ENCODE measurements at regions not wholly inside any gene's neighbourhood (a gene's known extent, or its start where the extent isn't known, plus 50 kb on each side); places are given as distances from the start of the nearest gene placed in this dataset.

DNA sequence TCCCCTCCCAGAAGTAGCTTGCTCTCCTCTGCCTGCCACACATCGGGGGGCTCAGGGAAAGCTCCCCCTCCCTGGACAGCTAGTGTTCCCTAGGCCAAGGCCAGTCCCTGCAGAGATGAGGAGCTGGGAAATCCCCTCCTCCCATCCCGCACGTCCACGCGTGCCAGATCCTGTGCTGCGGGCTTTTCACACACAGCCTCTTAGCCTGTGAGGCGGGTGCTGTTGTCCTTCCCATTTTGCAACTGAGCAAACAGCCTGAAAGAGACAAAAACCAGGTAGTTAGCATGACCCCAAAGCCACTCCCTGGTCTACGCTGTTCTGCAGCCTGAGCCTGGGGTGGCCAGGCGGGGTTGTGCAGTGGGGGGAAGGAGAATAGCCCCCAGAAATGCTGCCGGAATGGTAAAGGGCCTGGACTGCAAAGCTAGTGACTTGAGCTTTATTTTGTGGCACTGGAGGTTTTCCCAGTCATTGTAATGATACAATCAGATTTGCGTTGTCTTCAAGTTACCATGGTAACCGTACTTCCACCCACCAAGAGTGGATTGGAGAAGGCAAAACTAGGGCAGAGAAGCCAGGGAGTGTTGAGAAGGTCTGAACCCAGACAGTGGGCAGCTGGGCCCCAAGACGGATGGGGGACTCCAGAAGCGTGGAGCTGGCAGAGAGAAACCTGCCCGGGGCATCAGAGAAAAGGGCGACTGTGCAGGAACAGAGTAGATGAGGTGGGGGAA is 98.6 kb upstream of the KCTD7 start:
- Mint-ChIP-seq H3K27ac (ENCODE audit: unreplicated experiment) (no peak overlapping the region), H3K27me3 (ENCODE audit: low read depth) (no peaks in the 10 kb centered on the region), H3K9me3 (ENCODE audit: low read depth) (no peaks in the 10 kb centered on the region), H3K4me1 (ENCODE audit: low read depth) (no peaks in the 10 kb centered on the region), H3K4me3 (ENCODE audit: unreplicated experiment) (no peak overlapping the region), H3K36me3 (ENCODE audit: low read depth) (peaks cover 8% of the 10 kb centered on the region)
- TF ChIP-seq CTCF (IDR thresholded peaks at IDR 0.05), result no peak
- no peak for DNase-seq (ENCODE audit: low spot score)

DNA sequence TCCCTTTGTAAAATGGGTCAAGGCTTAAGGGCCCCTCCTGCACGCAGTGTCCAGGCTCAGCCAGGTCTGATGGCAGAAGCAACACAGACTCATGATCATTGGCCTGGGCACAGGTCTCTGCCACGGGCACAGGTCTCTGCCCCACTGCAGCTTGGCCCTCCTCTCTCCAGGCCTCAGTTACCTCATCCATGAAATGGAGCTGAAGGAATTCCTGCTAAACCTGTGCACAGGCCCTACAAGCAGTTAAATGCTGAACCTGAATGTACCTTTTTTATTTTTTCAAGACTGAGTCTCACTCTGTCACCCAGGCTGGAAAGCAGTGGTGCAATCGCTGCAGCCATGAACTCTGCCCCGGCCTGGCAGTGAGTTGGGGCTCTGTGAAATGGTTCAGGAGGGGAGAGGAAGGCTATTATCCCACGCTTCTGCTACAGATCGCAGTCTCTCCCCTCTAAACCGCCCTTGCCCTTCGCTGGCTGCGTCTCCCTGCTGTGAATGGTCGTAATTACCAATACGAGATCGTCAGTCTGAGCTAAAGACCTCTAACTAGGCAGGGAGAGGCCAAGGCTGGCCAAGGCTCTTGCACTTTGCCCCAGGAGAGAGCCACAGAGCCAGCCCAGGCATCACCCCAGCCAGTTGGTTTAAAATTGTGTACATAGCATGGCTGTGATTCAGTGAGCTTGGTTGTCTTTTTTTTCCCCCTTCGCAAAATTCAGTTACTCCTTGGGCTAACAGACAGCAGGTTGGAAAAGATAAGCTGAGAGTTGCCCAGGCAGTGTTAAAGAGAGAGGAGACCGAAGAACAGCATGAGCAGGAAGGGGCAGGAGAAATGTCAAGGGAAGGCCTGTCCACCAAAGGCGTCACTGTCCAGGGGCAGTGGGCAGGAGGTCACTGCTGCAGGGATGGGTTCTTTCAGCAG is 93.0 kb upstream of the KCTD7 start:
- Mint-ChIP-seq H3K27ac (ENCODE audit: unreplicated experiment) (no peak overlapping the region), H3K27me3 (ENCODE audit: low read depth) (no peaks in the 10 kb centered on the region), H3K36me3 (ENCODE audit: low read depth) (peaks cover 2% of the 10 kb centered on the region), H3K4me3 (ENCODE audit: unreplicated experiment) (no peak overlapping the region), H3K9me3 (ENCODE audit: low read depth) (no peaks in the 10 kb centered on the region), H3K4me1 (ENCODE audit: low read depth) (no peaks in the 10 kb centered on the region)
- DNase-seq (ENCODE audit: low spot score), result no peak
- TF ChIP-seq CTCF (IDR thresholded peaks at IDR 0.05), result no peak

- no peak for DNase-seq (ENCODE audit: low spot score)
- H3K27ac Mint-ChIP-seq (ENCODE audit: unreplicated experiment), result no peak overlapping the region
- no peak overlapping the region for H3K4me3 Mint-ChIP-seq (ENCODE audit: unreplicated experiment)
- peaks cover 6% of the 10 kb centered on the region for H3K36me3 Mint-ChIP-seq (ENCODE audit: low read depth)
- no peaks in the 10 kb centered on the region for H3K27me3 Mint-ChIP-seq (ENCODE audit: low read depth)
- peaks cover under 1% of the 10 kb centered on the region for H3K4me1 Mint-ChIP-seq (ENCODE audit: low read depth)
- TF ChIP-seq CTCF (IDR thresholded peaks at IDR 0.05), result no peak
- no peaks in the 10 kb centered on the region for H3K9me3 Mint-ChIP-seq (ENCODE audit: low read depth)
Observed at GRCh38 chr7:66537380-66537779, 91.3 kb upstream of the KCTD7 start.

DNA sequence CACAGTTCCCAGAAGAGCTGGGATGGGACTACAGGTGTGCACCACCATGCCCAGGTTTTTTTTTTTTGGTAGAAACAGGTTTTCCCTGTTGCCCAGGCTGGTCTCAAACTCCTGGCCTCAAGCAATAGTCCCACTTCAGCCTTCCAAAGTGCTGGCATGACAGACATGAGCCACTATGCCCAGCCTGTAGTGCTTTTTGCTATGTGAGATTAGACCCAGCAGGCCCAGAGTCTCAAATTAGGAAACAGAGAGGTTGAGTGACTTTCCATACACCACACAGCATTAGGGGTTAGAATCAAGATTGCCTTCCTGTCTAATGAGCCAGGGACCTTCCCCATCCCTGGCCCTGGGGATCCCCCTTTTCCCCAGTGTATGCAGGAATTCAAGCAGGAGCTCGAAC is 90.8 kb upstream of the KCTD7 start:
- no peak for DNase-seq (ENCODE audit: low spot score)
- peaks cover 3% of the 10 kb centered on the region for H3K36me3 Mint-ChIP-seq (ENCODE audit: low read depth)
- H3K27ac Mint-ChIP-seq (ENCODE audit: unreplicated experiment), result no peak overlapping the region
- no peaks in the 10 kb centered on the region for H3K27me3 Mint-ChIP-seq (ENCODE audit: low read depth)
- H3K9me3 Mint-ChIP-seq (ENCODE audit: low read depth), result no peaks in the 10 kb centered on the region
- no peak overlapping the region for H3K4me3 Mint-ChIP-seq (ENCODE audit: unreplicated experiment)
- H3K4me1 Mint-ChIP-seq (ENCODE audit: low read depth), result peaks cover 6% of the 10 kb centered on the region
- no peak for TF ChIP-seq CTCF (IDR thresholded peaks at IDR 0.05)

- no peaks in the 10 kb centered on the region for H3K9me3 Mint-ChIP-seq (ENCODE audit: low read depth)
- H3K27me3 Mint-ChIP-seq (ENCODE audit: low read depth), result no peaks in the 10 kb centered on the region
- H3K36me3 Mint-ChIP-seq (ENCODE audit: low read depth), result peaks cover 3% of the 10 kb centered on the region
- no peak overlapping the region for H3K4me3 Mint-ChIP-seq (ENCODE audit: unreplicated experiment)
- TF ChIP-seq CTCF (IDR thresholded peaks at IDR 0.05), result no peak
- H3K4me1 Mint-ChIP-seq (ENCODE audit: low read depth), result peaks cover 13% of the 10 kb centered on the region
- no peak overlapping the region for H3K27ac Mint-ChIP-seq (ENCODE audit: unreplicated experiment)
- DNase-seq (ENCODE audit: low spot score), result no peak
Observed at GRCh38 chr7:66539264-66539623, 89.4 kb upstream of the KCTD7 start.
